ENCODE measurements at regions not wholly inside any gene's neighbourhood (a gene's known extent, or its start where the extent isn't known, plus 50 kb on each side); places are given as distances from the start of the nearest gene placed in this dataset.

GRCh38 chr6:128827675-128828464 lies 55.1 kb upstream of the LAMA2 start:
- DNase-seq: no peak

- no peak for DNase-seq
These were observed 56.3 kb upstream of the LAMA2 start for GRCh38 chr6:128826606-128827005.

- no peak for DNase-seq
These were observed 60.7 kb upstream of the LAMA2 start for GRCh38 chr6:128822271-128822670.

- DNase-seq: no peak
These were observed 61.8 kb upstream of the LAMA2 start for GRCh38 chr6:128821116-128821515.

- no peak for DNase-seq
These were observed 74.1 kb upstream of the LAMA2 start for GRCh38 chr6:128808856-128809255.

- no peak for DNase-seq
These were observed 75.4 kb upstream of the LAMA2 start for GRCh38 chr6:128807577-128807976.

- DNase-seq: no peak
These were observed 76.7 kb upstream of the LAMA2 start for GRCh38 chr6:128806261-128806660.

GRCh38 chr6:128803911-128804310 lies 79.0 kb upstream of the LAMA2 start:
- no peak for DNase-seq

- no peak for DNase-seq
These were observed 81.3 kb upstream of the LAMA2 start for GRCh38 chr6:128801621-128802020.

GRCh38 chr6:128784266-128784665 lies 98.7 kb upstream of the LAMA2 start:
- no peak for DNase-seq

GRCh38 chr6:128768187-128768586 lies 114.8 kb upstream of the LAMA2 start:
- no peak for DNase-seq

GRCh38 chr6:128767705-128768104 lies 115.2 kb upstream of the LAMA2 start:
- no peak for DNase-seq

GRCh38 chr6:128767150-128767549 lies 115.8 kb upstream of the LAMA2 start:
- no peak for DNase-seq

- DNase-seq: no peak
These were observed 119.2 kb upstream of the LAMA2 start for GRCh38 chr6:128763599-128764300.

- no peak for DNase-seq
These were observed 123.0 kb upstream of the LAMA2 start for GRCh38 chr6:128759901-128760300.

- no peak for DNase-seq
These were observed 123.5 kb upstream of the LAMA2 start for GRCh38 chr6:128759447-128759846.

GRCh38 chr6:128757961-128758360 lies 125.0 kb upstream of the LAMA2 start:
- DNase-seq: no peak

- no peak for DNase-seq
These were observed 128.2 kb upstream of the LAMA2 start for GRCh38 chr6:128754658-128755256.

GRCh38 chr6:128743974-128744765 lies 138.8 kb upstream of the LAMA2 start:
- no peak for DNase-seq

GRCh38 chr6:128742900-128743299 lies 140.0 kb upstream of the LAMA2 start:
- DNase-seq: no peak

GRCh38 chr6:128740951-128741350 lies 142.0 kb upstream of the LAMA2 start:
- DNase-seq: no peak

- no peak for DNase-seq
These were observed 143.8 kb upstream of the LAMA2 start for GRCh38 chr6:128739112-128739511.

GRCh38 chr6:128738112-128738511 lies 144.8 kb upstream of the LAMA2 start:
- no peak for DNase-seq

All from amniotic stem cell (primary cell).